H4 (cell line): ENCODE measurements at regions not wholly inside any gene's neighbourhood (a gene's known extent, or its start where the extent isn't known, plus 50 kb on each side); places are given as distances from the start of the nearest gene placed in this dataset.

Source experiments
- DNase-seq: peaks from one replicate; pipeline ENCODE4 v3.0.0-alpha.2; 2015; ENCODE audit warnings: low spot score

GRCh38 chr17:33976831-33977230 lies 278.3 kb upstream of the CCL2 start:
- DNase-seq = no peak

GRCh38 chr17:33977729-33978514 lies 277.2 kb upstream of the CCL2 start:
- no peak for DNase-seq

DNA sequence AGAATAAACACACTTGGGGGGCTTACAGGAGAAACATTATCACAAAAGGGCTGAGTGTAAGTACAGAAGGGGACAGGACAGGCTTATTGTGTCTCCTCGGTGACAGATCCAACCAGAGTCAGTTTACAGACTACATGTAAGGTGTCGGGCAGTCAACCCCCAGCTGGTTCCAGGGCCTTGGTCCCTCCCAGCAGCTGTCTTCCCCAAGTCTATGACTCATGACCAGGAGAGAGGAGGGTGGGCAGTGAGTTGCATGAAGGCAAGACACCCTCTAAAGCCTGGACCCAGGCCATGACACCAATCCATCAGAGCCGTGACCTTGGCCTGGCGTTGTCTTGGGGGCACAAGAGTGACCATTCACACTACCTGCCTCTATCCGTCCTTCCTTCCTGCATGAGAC lies 276.2 kb upstream of the CCL2 start:
- no peak for DNase-seq

DNA sequence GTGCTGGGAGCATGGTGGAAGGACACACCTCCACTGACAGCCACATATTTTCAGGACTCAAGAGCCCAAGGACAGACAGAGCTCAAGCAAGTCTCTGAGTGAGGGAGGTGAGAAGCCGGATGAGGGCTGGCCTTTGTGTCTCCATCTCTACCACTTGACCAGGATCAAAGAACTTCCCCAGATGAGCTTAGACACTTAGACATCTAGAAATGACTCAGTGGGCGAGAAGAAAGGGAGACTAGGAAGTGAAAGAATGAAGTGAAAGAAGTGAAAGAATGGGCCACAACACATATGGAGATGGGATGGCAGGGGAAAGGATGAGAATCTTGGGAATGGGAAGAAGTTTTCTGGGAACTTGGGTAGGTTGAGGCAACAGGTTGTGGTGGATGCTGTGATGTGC lies 274.9 kb upstream of the CCL2 start:
- DNase-seq = no peak

DNA sequence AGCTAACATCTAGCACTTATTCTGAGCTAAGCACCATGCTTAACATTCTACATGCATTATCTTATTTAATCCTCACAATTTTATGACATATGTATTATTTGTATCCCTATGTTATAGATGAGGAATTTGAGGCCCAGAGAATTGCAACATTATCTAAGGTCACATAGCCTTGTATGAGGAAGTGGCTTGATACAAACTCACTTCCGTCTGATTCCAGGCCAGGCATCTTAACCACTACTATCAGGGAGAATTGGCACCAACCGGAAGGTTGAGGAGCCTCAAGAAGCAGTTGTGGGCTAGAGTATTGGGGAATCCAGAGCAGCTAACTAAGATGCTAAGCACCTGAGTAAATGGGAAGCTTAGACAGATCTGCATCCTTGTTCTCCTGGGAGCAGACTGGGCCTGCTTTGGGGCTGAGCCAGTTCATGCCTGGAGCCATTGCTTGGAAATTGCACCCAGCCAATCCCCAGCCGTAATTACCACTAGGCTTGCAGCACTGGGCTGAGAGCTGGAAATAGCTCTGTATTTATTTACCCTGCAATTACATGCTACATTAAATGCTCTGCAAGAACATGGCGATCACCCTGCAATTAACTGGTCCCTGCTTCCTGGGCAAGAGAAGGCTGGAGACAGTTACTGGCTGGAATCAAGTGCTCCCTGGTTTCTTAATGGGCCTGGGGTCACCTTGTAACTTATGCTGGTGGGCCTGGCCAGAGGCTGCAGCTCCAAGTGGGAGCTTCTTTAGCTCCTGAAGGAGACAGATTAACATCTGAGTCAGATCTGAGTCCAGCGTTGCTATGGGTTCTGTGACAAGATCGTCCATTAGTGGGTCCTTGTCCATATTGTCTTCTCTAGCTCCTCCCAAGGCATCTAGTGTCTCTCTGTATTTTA lies 273.1 kb upstream of the CCL2 start:
- DNase-seq = peak; percentile 57

DNA sequence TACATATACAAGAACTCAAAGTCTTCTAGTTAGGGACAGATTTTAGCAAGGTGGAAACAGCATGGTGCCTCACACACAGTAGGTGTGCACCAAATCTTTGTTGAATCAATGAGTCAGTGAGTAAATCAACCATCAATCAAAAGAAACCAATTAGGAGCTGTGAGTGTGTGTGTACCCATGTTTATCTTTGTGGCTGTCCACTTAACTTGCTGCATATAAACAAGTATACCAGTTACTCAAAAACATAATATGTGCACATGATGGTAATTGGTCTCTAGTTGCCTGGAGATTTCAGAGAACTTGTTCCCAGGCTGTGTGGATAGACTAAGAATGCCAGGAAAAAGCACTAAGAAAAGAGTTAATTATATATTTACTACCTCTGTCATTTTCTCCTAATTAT lies 272.2 kb upstream of the CCL2 start:
- no peak for DNase-seq

DNA sequence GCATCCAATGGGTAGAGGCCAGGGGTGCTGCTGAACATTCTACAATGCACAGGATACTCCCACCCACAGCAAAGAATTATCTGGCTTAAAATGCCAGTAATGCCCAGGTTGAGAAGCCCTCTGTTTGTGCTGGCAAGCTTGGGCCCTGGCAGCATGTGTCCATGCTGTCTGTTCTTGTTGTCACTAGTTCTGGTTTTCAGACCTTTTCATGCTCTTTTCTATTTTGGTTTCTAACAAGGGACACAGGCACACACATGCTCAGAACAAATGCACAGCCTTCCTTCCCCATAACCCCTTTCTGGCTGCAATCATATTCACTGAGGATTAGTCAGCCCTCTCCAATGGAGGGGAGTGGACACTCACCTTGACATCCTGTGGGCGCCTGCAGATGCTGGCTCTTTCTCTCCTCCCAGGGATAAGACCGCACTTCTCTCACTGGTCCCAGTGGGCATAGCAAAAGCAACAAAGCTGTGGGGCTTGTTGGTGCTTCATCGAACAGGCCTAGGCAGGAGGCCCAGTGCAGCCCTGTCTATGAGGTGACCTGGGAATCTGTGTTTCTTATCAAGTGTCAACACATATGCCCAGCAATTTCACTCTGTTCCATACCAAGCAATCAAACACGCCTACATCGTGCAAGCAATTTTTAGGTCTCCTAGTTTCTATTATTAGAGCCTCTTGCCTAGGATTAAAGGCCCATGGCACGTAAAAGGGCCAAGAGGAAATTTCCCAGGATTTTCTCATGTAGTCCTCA lies 271.1 kb upstream of the CCL2 start:
- no peak for DNase-seq

- no peak for DNase-seq
Observed at GRCh38 chr17:33986088-33986487, 269.0 kb upstream of the CCL2 start.

DNA sequence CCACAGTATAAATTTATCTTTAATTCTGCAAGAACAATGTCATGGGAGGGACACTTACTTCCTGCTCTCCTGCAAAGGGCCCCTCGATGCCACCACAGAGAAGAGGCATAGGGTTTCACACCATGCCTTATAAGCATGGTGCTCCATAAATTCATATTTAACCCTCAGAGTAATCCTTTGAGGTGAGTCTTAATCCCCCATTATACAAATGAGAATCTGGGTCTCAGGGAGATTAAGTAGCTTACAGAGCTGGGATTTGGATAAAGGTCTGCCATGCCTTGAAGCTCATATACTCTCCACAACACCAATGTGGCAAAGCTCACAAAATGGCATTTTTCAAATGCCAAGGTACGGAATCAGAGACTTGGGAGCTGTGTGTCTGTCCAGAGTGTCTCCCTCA lies 268.5 kb upstream of the CCL2 start:
- no peak for DNase-seq

DNA sequence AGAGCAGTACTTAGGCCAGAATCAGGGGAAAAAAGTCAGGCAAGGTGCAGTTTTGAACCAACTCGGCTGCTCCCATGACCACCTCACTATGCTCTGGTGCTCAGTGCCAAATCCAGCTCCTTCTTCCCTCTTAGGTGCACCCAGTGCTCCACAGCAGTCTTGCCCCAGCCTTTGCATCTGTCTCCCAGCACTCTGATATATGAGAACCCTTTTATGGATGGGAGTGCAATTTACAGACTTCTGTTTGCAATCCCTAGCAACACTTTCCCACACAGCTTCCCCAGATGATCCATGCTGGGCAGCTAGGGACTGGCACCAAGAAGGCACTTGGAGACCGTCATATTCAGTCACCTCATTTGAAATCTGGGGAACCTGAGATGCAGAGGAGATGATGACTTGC lies 267.9 kb upstream of the CCL2 start:
- DNase-seq = no peak

DNA sequence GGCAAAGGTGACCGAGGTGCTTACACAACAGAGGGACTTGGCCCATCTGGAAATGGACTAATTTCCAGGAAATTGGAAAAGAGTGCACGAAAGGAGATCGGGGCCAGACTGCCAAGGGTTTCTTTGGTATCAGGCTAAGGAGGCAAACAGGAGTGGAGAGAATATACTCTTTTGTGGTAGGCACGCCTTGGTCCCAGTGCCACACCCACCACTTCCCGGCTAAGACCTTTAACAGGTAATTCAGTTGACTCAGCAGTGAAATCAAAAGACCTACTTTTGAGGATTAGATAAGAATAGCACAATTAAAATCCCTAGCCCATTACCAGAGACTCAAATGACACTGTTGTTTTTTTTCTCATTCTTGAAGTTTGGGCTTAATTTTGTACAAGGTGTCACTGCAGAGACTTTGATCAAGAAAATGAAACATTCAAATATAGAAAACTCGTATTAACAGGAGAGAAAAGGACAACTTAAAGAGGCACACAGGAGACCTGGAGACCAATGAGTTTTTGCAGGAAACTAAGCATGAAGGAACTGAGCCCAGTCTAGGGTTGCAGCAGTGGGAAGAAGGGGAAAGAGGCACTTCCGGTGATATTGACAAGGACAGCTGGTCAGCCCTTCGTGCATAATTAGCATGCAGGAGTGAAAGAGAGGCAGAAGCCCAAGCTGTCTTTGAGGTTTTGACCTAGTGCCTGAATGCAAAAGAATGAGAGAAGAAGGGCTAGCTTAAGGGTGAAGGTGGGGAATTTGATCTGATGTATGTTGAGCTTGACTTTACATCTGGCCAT lies 265.5 kb upstream of the CCL2 start:
- no peak for DNase-seq

GRCh38 chr17:33990943-33991706 lies 264.0 kb upstream of the CCL2 start:
- DNase-seq = no peak

GRCh38 chr17:33992113-33992512 lies 263.0 kb upstream of the CCL2 start:
- no peak for DNase-seq

DNA sequence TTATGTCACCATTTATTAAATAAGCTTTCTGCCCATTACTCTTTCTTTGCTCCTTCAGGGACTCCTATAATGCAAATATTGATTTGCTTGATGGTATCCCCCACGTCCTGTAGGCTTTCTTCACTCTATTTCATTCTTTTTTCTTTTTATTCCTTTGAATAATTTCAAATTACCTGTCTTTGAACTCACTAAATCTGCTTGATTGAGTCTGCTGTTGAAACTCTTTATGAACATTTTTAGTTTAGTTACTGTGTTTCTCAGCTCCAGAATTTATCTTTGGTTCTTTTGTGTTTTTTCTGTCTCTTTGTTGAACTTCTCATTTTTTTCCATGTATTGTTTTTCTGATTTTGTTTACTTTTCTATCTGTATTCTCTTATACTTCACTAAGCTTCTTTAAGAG lies 254.4 kb upstream of the CCL2 start:
- no peak for DNase-seq

DNA sequence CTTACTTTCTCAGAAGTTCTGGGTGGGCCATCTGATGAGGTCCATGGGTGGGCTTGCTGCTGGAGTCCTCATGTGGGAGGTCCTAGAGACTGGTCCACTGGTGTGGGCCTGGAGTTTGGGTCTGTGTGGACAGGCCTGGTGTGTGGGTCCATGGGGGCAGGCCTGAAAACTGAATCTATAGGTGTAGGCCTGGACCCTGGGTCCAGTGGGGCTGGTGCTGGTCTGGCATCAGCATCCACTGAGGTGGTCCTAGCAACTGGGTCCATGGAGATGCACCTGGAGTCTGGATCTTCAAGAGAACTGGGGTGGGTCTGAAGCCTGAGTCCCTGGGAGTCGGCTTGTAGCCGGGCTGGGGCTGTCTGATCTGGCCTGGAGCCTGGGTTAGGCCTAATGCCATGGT lies 253.8 kb upstream of the CCL2 start:
- DNase-seq = no peak

- no peak for DNase-seq
Observed at GRCh38 chr17:34006126-34006525, 249.0 kb upstream of the CCL2 start.

DNA sequence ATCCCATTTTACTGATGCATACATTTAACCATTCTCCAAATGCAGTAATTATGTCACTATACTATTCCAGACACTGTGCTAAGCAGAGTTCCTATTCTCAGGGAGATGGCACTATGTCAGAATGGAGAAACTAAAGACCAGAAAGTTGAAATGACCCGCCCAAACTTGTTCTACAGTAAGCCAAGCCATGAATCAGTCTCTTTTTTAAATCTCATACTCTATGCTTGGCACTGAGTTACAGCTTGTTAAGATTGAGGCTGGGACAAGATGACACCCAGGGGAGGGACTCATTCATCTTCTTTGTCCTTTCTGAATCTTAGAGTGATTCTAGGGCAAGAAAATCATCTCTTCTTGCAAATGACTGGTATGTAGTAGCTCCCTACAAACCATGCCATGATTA lies 247.0 kb upstream of the CCL2 start:
- no peak for DNase-seq

- no peak for DNase-seq
Observed at GRCh38 chr17:34009912-34010311, 245.2 kb upstream of the CCL2 start.

DNA sequence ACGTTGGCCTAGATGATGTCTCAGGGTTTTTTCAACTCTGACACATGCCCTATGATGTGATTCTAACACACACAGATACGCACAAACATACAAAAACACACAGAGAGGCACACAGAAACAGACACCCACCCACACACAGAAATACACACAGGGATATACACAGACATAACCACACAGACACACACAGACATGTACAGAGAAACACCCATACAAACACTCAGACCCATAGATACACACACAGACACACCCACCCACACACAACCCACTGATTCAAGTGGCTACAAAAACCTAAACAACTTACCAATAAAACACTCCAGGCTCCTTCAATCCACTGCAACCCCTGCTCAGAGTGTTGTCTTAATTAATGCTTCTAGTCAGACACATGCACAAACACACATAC lies 244.6 kb upstream of the CCL2 start:
- no peak for DNase-seq

DNA sequence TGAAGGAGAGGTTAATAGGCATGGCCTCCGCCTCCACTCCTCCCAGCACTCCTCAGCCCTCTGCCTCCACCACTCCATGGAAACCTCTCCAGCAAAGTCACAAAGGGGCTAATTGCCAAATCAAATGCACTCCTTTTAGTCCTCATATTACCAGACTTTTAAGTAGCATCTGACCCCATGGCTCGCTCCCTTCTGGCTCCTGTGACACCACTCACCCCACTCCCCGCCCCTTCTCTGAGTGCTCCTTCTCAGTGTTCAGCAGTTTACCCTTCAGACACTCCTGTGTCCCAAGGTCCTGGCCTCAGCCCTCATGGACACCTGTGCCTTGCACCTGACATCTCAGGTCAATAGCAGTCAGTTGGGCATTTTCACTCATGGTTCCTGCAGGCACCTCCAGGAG lies 243.5 kb upstream of the CCL2 start:
- no peak for DNase-seq
